ENCODE measurements at regions not wholly inside any gene's neighbourhood (a gene's known extent, or its start where the extent isn't known, plus 50 kb on each side); places are given as distances from the start of the nearest gene placed in this dataset.
"Not testable (repeated sequence)": the region's sequence is repeated elsewhere in the genome, so short reads cannot be mapped to it uniquely, and the experiment has no call there.

GRCh38 chr2:125747165-125747425 lies 908.9 kb upstream of the GYPC start:
- Histone ChIP-seq H3K4me1 (no peaks in the 10 kb centered on the region), H3K9me3 (no peaks in the 10 kb centered on the region), H3K36me3 (no peaks in the 10 kb centered on the region), H3K4me3 (no peak overlapping the region), H3K27ac (no peak overlapping the region), H3K27me3 (no peaks in the 10 kb centered on the region)
- no peak for DNase-seq (ENCODE audit: extremely low spot score in 2 of 2)
- TF ChIP-seq POLR2AphosphoS5 (IDR thresholded peaks at IDR 0.05; ENCODE audit: insufficient read depth in 1 of 2, low read depth in 1 of 2) (no peak), POLR2A (IDR thresholded peaks at IDR 0.05) (no peak), CTCF (IDR thresholded peaks at IDR 0.05) (no peak)
- intact Hi-C loops (cut with DNase I): no loop called here

- no peak for TF ChIP-seq POLR2A (IDR thresholded peaks at IDR 0.05)
- TF ChIP-seq POLR2AphosphoS5 (IDR thresholded peaks at IDR 0.05; ENCODE audit: insufficient read depth in 1 of 2, low read depth in 1 of 2): no peak
- intact Hi-C loops (cut with DNase I): no loop called here
- no peaks in the 10 kb centered on the region for H3K4me1 ChIP-seq
- H3K4me3 ChIP-seq: no peak overlapping the region
- no peaks in the 10 kb centered on the region for H3K36me3 ChIP-seq
- no peaks in the 10 kb centered on the region for H3K9me3 ChIP-seq
- no peak overlapping the region for H3K27ac ChIP-seq
- H3K27me3 ChIP-seq: no peaks in the 10 kb centered on the region
- DNase-seq (ENCODE audit: extremely low spot score in 2 of 2): no peak
Measured at GRCh38 chr2:125756431-125756830, 899.5 kb upstream of the GYPC start.

- H3K9me3 ChIP-seq: no peaks in the 10 kb centered on the region
- TF ChIP-seq POLR2A (IDR thresholded peaks at IDR 0.05) (no peak), CTCF (IDR thresholded peaks at IDR 0.05) (no peak), POLR2AphosphoS5 (IDR thresholded peaks at IDR 0.05; ENCODE audit: insufficient read depth in 1 of 2, low read depth in 1 of 2) (no peak)
- no peaks in the 10 kb centered on the region for H3K36me3 ChIP-seq
- no peaks in the 10 kb centered on the region for H3K27me3 ChIP-seq
- intact Hi-C loops (cut with DNase I): no loop called here
- H3K27ac ChIP-seq: no peak overlapping the region
- H3K4me1 ChIP-seq: no peaks in the 10 kb centered on the region
- DNase-seq (ENCODE audit: extremely low spot score in 2 of 2): no peak
- no peak overlapping the region for H3K4me3 ChIP-seq
Measured at GRCh38 chr2:125796784-125797183, 859.2 kb upstream of the GYPC start.

GRCh38 chr2:125797192-125797591 lies 858.8 kb upstream of the GYPC start:
- DNase-seq (ENCODE audit: extremely low spot score in 2 of 2): no peak
- no peaks in the 10 kb centered on the region for H3K4me1 ChIP-seq
- TF ChIP-seq CTCF (IDR thresholded peaks at IDR 0.05) (no peak), POLR2AphosphoS5 (IDR thresholded peaks at IDR 0.05; ENCODE audit: insufficient read depth in 1 of 2, low read depth in 1 of 2) (no peak), POLR2A (IDR thresholded peaks at IDR 0.05) (no peak)
- intact Hi-C loops (cut with DNase I): no loop called here
- no peaks in the 10 kb centered on the region for H3K27me3 ChIP-seq
- H3K9me3 ChIP-seq: no peaks in the 10 kb centered on the region
- H3K4me3 ChIP-seq: no peak overlapping the region
- H3K27ac ChIP-seq: no peak overlapping the region
- no peaks in the 10 kb centered on the region for H3K36me3 ChIP-seq

- H3K36me3 ChIP-seq: no peaks in the 10 kb centered on the region
- H3K27me3 ChIP-seq: no peaks in the 10 kb centered on the region
- H3K9me3 ChIP-seq: no peaks in the 10 kb centered on the region
- TF ChIP-seq CTCF (IDR thresholded peaks at IDR 0.05) (no peak), POLR2AphosphoS5 (IDR thresholded peaks at IDR 0.05; ENCODE audit: insufficient read depth in 1 of 2, low read depth in 1 of 2) (no peak), POLR2A (IDR thresholded peaks at IDR 0.05) (no peak)
- no peak overlapping the region for H3K4me3 ChIP-seq
- no peak for DNase-seq (ENCODE audit: extremely low spot score in 2 of 2)
- no peak overlapping the region for H3K27ac ChIP-seq
- intact Hi-C loops (cut with DNase I): no loop called here
- no peaks in the 10 kb centered on the region for H3K4me1 ChIP-seq
Measured at GRCh38 chr2:125822746-125823145, 833.2 kb upstream of the GYPC start.

GRCh38 chr2:125825781-125826180 lies 830.2 kb upstream of the GYPC start:
- intact Hi-C loops (cut with DNase I); H3K36me3 ChIP-seq; H3K4me1 ChIP-seq; DNase-seq (ENCODE audit: extremely low spot score in 2 of 2); H3K4me3 ChIP-seq; H3K27me3 ChIP-seq; H3K9me3 ChIP-seq; H3K27ac ChIP-seq: not testable (repeated sequence)
